GM23338 (cell line): ENCODE measurements at regions not wholly inside any gene's neighbourhood (a gene's known extent, or its start where the extent isn't known, plus 50 kb on each side); places are given as distances from the start of the nearest gene placed in this dataset.

Experiments
- ATAC-seq: fragments of 200-7000 bp; cut with Tn5 transposase; 3 replicates; pipeline ENCODE4 v1.9.1; 2020
- DNase-seq: peaks from one replicate; pipeline ENCODE4 v3.0.0-alpha.2; 2015; ENCODE audit warnings: low spot score
- H2AFZ ChIP-seq: fragments of 200-600 bp; sonication (generic); 2 replicates; pipeline ENCODE4 v1.8.0; 2016; ENCODE audit warnings: antibody characterized with exemption, mild to moderate bottlenecking, moderate library complexity
- H3F3A ChIP-seq: fragments of 200-600 bp; sonication (generic); replicated peaks from 2 replicates; pipeline ENCODE4 v1.8.0; 2017; ENCODE audit warnings: antibody characterized with exemption, mixed run types, low read depth
- H3K27ac ChIP-seq: fragments of 200-600 bp; sonication (generic); 2 replicates; pipeline ENCODE4 v1.6.1; 2016; ENCODE audit warnings: low read depth
- H3K27me3 ChIP-seq: fragments of 200-600 bp; sonication (generic); 2 replicates; pipeline ENCODE4 v1.8.0; 2016; ENCODE audit warnings: mild to moderate bottlenecking, mixed run types, moderate library complexity; ENCODE audit not compliant: insufficient read depth
- H3K36me3 ChIP-seq: fragments of 200-600 bp; sonication (generic); 2 replicates; pipeline ENCODE4 v1.8.0; 2016; ENCODE audit warnings: mild to moderate bottlenecking; ENCODE audit not compliant: insufficient read depth
- H3K4me1 ChIP-seq: fragments of 200-600 bp; sonication (generic); 2 replicates; pipeline ENCODE4 v1.8.0; 2016; ENCODE audit warnings: mild to moderate bottlenecking, moderate library complexity; ENCODE audit not compliant: insufficient read depth
- H3K4me2 ChIP-seq: fragments of 200-600 bp; sonication (generic); 2 replicates; pipeline ENCODE4 v1.7.1; 2017; ENCODE audit warnings: mixed run types
- H3K4me3 ChIP-seq: fragments of 200-600 bp; sonication (generic); 2 replicates; pipeline ENCODE4 v1.6.1; 2016; ENCODE audit warnings: mixed run types
- H3K79me2 ChIP-seq: fragments of 200-600 bp; sonication (generic); replicated peaks from 2 replicates; pipeline ENCODE4 v1.8.0; 2017; ENCODE audit warnings: mild to moderate bottlenecking; ENCODE audit not compliant: insufficient read depth
- H3K9me2 ChIP-seq: fragments of 200-600 bp; sonication (generic); 2 replicates; pipeline ENCODE4 v1.8.0; 2017; ENCODE audit not compliant: insufficient read depth
- H4K20me1 ChIP-seq: fragments of 200-600 bp; sonication (generic); replicated peaks from 2 replicates; pipeline ENCODE4 v1.8.0; 2017; ENCODE audit warnings: mild to moderate bottlenecking; ENCODE audit not compliant: insufficient read depth
- H3K27ac Mint-ChIP-seq: 2 replicates; pipeline ENCODE4 v1.8.0; 2020; ENCODE audit warnings: inconsistent platforms, mild to moderate bottlenecking, moderate library complexity, mixed read lengths
- H3K27me3 Mint-ChIP-seq: 3 replicates; pipeline ENCODE4 v1.8.0; 2022; ENCODE audit warnings: low read depth, mild to moderate bottlenecking, moderate library complexity, mixed read lengths, inconsistent platforms; ENCODE audit not compliant: insufficient read depth, poor library complexity
- H3K36me3 Mint-ChIP-seq: 3 replicates; pipeline ENCODE4 v1.8.0; 2021; ENCODE audit warnings: low read depth, mild to moderate bottlenecking, inconsistent platforms, moderate library complexity, mixed read lengths
- H3K4me1 Mint-ChIP-seq: 3 replicates; pipeline ENCODE4 v1.8.0; 2020; ENCODE audit warnings: mild to moderate bottlenecking, inconsistent platforms, mixed read lengths
- H3K4me3 Mint-ChIP-seq: 3 replicates; pipeline ENCODE4 v1.8.0; 2021; ENCODE audit warnings: moderate library complexity, mild to moderate bottlenecking, inconsistent platforms, mixed read lengths
- H3K9me3 Mint-ChIP-seq: 3 replicates; pipeline ENCODE4 v1.8.0; 2020; ENCODE audit warnings: moderate library complexity, mild to moderate bottlenecking, inconsistent platforms, mixed read lengths
- CREB1 ChIP-seq: fragments of 250-450 bp; sonication (Bioruptor Pico); IDR thresholded peaks from 2 replicates; pipeline ENCODE4 v1.5.0; 2020; ENCODE audit warnings: low read depth, mild to moderate bottlenecking, moderate library complexity
- EZH2 ChIP-seq: fragments of 200-600 bp; sonication (generic); IDR thresholded peaks from one replicate; pipeline ENCODE4 v1.8.0; 2017; ENCODE audit warnings: antibody characterized with exemption, mild to moderate bottlenecking, low read depth; ENCODE audit not compliant: unreplicated experiment
- EZH2phosphoT487 ChIP-seq: fragments of 200-600 bp; sonication (generic); IDR thresholded peaks from one replicate; pipeline ENCODE4 v1.8.1; 2018; ENCODE audit warnings: antibody characterized with exemption; ENCODE audit not compliant: unreplicated experiment
- NANOG ChIP-seq: IDR thresholded peaks from 2 replicates; pipeline ENCODE4 v1.6.1; 2016; ENCODE audit warnings: antibody characterized with exemption, borderline replicate concordance
- POLR2AphosphoS5 ChIP-seq: IDR thresholded peaks from 2 replicates; pipeline ENCODE4 v1.6.1; 2016; ENCODE audit warnings: antibody characterized with exemption, low read depth
- ZNF331 ChIP-seq: fragments of 250-450 bp; sonication (Bioruptor Pico); IDR thresholded peaks from 2 replicates; pipeline ENCODE4 v1.5.0; 2020; ENCODE audit warnings: low read depth, mild to moderate bottlenecking, moderate library complexity
- TF ChIP-seq, protein P1 (sequence below), 2 experiments: fragments of 200-600 bp in 1 of 2; sonication (generic) in 1 of 2; conservative IDR thresholded peaks; 2 replicates each; pipeline versions ENCODE4 v1.5.1 to v1.6.1; 2016 to 2017; ENCODE audit warnings: antibody characterized with exemption in 2 of 2, low read depth in 2 of 2, mild to moderate bottlenecking in 2 of 2, moderate library complexity in 1 of 2
- TF ChIP-seq, protein P2 (sequence below): fragments of 250-450 bp; sonication (Bioruptor Pico); IDR thresholded peaks from 2 replicates; pipeline ENCODE4 v1.5.0; 2020; ENCODE audit warnings: mild to moderate bottlenecking, moderate library complexity
- TF ChIP-seq, protein P3 (sequence below): IDR thresholded peaks from one replicate; pipeline ENCODE4 v1.6.1; 2018; ENCODE audit warnings: antibody characterized with exemption; ENCODE audit not compliant: unreplicated experiment

DNA sequence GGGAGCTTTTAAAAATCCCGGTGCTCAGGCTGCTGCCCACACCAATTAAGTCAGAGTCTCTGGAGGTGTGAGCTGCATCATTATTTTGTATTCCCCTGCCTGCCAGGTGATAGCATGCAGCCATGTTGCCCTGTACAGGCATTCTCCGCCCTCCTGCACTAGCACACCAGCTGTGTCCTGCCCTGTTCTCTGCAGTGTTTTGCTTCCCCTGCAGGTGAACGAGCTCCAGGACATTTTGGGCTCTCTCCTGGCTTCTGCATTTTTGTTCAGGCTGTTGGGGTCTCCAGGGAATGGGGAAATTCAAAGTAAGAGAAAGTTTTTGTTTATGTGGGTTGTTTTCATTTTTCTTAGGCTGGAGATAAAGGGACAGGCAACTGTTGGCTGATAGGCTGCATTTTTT, 271.0 kb upstream of the COBL start:
- no peaks in the 10 kb centered on the region for H3K4me1 ChIP-seq
- DNase-seq (peak; percentile 40), ATAC-seq (peak; percentile 78)
- no peak overlapping the region for H3K4me3 ChIP-seq
- Mint-ChIP-seq H3K36me3 (no peaks in the 10 kb centered on the region), H3K27ac (no peak overlapping the region; the same call in 1 of the 2 replicates), H3K27me3 (no peaks in the 10 kb centered on the region), H3K9me3 (no peaks in the 10 kb centered on the region; the same call in 2 of the 3 replicates), H3K4me1 (peaks cover 13% of the 10 kb centered on the region), H3K4me3 (no peak overlapping the region)
- H3K79me2 ChIP-seq: no peaks in the 10 kb centered on the region
- H3K9me2 ChIP-seq: no peaks in the 10 kb centered on the region
- TF ChIP-seq POLR2AphosphoS5: no peak
- TF ChIP-seq, protein P1, sequence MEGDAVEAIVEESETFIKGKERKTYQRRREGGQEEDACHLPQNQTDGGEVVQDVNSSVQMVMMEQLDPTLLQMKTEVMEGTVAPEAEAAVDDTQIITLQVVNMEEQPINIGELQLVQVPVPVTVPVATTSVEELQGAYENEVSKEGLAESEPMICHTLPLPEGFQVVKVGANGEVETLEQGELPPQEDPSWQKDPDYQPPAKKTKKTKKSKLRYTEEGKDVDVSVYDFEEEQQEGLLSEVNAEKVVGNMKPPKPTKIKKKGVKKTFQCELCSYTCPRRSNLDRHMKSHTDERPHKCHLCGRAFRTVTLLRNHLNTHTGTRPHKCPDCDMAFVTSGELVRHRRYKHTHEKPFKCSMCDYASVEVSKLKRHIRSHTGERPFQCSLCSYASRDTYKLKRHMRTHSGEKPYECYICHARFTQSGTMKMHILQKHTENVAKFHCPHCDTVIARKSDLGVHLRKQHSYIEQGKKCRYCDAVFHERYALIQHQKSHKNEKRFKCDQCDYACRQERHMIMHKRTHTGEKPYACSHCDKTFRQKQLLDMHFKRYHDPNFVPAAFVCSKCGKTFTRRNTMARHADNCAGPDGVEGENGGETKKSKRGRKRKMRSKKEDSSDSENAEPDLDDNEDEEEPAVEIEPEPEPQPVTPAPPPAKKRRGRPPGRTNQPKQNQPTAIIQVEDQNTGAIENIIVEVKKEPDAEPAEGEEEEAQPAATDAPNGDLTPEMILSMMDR (conservative IDR thresholded peaks at IDR 0.05; ENCODE audit: low read depth in 2 of 2): peak; percentile 21 to 42; a peak in 3 of 4 replicates
- H3K27ac ChIP-seq: no peak overlapping the region
- 0 out of 2 replicates have a peak overlapping the region, but pooled peaks have one; percentile 23 for H2AFZ ChIP-seq
- H3K27me3 ChIP-seq: no peaks in the 10 kb centered on the region
- H4K20me1 ChIP-seq: no peaks in the 10 kb centered on the region
- no peak overlapping the region for H3K4me2 ChIP-seq
- H3F3A ChIP-seq: no peaks in the 10 kb centered on the region
- no peaks in the 10 kb centered on the region for H3K36me3 ChIP-seq

DNA sequence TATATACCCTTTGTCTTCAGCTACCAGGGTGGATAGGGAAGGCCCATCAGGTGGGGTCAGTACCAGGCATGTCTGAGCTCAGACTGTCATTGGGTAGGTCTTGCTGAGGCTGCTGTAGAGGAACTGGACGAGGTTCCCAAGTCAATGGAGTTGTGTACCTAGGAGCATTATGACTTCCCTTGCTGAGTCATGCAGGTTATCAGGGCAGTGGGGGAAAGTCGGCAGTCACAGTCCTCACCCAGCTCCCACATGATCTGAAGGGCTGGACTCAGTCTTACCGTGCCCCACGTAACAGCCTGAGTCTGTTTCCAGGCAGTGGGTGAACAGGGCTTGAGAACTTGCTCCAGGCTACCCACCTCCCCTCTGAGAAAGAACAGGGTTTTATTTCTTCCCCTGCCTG, 260.8 kb upstream of the COBL start:
- TF ChIP-seq CREB1 (no peak), ZNF331 (CRISPR knock-in tag) (no peak), EZH2phosphoT487 (no peak), EZH2 (no peak), NANOG (no peak)
- TF ChIP-seq, protein P2, sequence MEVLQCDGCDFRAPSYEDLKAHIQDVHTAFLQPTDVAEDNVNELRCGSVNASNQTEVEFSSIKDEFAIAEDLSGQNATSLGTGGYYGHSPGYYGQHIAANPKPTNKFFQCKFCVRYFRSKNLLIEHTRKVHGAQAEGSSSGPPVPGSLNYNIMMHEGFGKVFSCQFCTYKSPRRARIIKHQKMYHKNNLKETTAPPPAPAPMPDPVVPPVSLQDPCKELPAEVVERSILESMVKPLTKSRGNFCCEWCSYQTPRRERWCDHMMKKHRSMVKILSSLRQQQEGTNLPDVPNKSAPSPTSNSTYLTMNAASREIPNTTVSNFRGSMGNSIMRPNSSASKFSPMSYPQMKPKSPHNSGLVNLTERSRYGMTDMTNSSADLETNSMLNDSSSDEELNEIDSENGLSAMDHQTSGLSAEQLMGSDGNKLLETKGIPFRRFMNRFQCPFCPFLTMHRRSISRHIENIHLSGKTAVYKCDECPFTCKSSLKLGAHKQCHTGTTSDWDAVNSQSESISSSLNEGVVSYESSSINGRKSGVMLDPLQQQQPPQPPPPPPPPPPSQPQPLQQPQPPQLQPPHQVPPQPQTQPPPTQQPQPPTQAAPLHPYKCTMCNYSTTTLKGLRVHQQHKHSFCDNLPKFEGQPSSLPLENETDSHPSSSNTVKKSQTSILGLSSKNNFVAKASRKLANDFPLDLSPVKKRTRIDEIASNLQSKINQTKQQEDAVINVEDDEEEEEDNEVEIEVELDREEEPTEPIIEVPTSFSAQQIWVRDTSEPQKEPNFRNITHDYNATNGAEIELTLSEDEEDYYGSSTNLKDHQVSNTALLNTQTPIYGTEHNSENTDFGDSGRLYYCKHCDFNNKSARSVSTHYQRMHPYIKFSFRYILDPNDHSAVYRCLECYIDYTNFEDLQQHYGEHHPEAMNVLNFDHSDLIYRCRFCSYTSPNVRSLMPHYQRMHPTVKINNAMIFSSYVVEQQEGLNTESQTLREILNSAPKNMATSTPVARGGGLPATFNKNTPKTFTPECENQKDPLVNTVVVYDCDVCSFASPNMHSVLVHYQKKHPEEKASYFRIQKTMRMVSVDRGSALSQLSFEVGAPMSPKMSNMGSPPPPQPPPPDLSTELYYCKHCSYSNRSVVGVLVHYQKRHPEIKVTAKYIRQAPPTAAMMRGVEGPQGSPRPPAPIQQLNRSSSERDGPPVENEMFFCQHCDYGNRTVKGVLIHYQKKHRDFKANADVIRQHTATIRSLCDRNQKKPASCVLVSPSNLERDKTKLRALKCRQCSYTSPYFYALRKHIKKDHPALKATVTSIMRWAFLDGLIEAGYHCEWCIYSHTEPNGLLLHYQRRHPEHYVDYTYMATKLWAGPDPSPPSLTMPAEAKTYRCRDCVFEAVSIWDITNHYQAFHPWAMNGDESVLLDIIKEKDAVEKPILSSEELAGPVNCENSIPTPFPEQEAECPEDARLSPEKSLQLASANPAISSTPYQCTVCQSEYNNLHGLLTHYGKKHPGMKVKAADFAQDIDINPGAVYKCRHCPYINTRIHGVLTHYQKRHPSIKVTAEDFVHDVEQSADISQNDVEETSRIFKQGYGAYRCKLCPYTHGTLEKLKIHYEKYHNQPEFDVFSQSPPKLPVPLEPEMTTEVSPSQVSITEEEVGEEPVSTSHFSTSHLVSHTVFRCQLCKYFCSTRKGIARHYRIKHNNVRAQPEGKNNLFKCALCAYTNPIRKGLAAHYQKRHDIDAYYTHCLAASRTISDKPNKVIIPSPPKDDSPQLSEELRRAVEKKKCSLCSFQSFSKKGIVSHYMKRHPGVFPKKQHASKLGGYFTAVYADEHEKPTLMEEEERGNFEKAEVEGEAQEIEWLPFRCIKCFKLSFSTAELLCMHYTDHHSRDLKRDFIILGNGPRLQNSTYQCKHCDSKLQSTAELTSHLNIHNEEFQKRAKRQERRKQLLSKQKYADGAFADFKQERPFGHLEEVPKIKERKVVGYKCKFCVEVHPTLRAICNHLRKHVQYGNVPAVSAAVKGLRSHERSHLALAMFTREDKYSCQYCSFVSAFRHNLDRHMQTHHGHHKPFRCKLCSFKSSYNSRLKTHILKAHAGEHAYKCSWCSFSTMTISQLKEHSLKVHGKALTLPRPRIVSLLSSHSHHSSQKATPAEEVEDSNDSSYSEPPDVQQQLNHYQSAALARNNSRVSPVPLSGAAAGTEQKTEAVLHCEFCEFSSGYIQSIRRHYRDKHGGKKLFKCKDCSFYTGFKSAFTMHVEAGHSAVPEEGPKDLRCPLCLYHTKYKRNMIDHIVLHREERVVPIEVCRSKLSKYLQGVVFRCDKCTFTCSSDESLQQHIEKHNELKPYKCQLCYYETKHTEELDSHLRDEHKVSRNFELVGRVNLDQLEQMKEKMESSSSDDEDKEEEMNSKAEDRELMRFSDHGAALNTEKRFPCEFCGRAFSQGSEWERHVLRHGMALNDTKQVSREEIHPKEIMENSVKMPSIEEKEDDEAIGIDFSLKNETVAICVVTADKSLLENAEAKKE: no peak
- TF ChIP-seq, protein P3, sequence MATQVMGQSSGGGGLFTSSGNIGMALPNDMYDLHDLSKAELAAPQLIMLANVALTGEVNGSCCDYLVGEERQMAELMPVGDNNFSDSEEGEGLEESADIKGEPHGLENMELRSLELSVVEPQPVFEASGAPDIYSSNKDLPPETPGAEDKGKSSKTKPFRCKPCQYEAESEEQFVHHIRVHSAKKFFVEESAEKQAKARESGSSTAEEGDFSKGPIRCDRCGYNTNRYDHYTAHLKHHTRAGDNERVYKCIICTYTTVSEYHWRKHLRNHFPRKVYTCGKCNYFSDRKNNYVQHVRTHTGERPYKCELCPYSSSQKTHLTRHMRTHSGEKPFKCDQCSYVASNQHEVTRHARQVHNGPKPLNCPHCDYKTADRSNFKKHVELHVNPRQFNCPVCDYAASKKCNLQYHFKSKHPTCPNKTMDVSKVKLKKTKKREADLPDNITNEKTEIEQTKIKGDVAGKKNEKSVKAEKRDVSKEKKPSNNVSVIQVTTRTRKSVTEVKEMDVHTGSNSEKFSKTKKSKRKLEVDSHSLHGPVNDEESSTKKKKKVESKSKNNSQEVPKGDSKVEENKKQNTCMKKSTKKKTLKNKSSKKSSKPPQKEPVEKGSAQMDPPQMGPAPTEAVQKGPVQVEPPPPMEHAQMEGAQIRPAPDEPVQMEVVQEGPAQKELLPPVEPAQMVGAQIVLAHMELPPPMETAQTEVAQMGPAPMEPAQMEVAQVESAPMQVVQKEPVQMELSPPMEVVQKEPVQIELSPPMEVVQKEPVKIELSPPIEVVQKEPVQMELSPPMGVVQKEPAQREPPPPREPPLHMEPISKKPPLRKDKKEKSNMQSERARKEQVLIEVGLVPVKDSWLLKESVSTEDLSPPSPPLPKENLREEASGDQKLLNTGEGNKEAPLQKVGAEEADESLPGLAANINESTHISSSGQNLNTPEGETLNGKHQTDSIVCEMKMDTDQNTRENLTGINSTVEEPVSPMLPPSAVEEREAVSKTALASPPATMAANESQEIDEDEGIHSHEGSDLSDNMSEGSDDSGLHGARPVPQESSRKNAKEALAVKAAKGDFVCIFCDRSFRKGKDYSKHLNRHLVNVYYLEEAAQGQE: no peak
- Mint-ChIP-seq H3K9me3 (peaks cover 7% of the 10 kb centered on the region; the same call in 2 of the 3 replicates), H3K4me1 (no peaks in the 10 kb centered on the region), H3K27ac (no peak overlapping the region), H3K27me3 (no peaks in the 10 kb centered on the region), H3K4me3 (no peak overlapping the region), H3K36me3 (no peaks in the 10 kb centered on the region)
- Histone ChIP-seq H4K20me1 (no peaks in the 10 kb centered on the region), H2AFZ (no peak overlapping the region), H3K27ac (no peak overlapping the region), H3K4me3 (no peak overlapping the region), H3K9me2 (peaks cover under 1% of the 10 kb centered on the region; the same call in 1 of the 2 replicates), H3K79me2 (no peaks in the 10 kb centered on the region), H3K36me3 (no peaks in the 10 kb centered on the region), H3K4me2 (no peak overlapping the region), H3K4me1 (no peaks in the 10 kb centered on the region), H3F3A (no peaks in the 10 kb centered on the region), H3K27me3 (no peaks in the 10 kb centered on the region)
- ATAC-seq: no peak
- DNase-seq: no peak
